Hepatic stellate cell (primary cell): ENCODE measurements at regions not wholly inside any gene's neighbourhood (a gene's known extent, or its start where the extent isn't known, plus 50 kb on each side); places are given as distances from the start of the nearest gene placed in this dataset.
"Not testable (repeated sequence)": the region's sequence is repeated elsewhere in the genome, so short reads cannot be mapped to it uniquely, and the experiment has no call there.

Experiments used
- DNase-seq: peaks from one replicate; pipeline ENCODE4 v3.0.0; 2011; ENCODE audit warnings: low spot score

DNA sequence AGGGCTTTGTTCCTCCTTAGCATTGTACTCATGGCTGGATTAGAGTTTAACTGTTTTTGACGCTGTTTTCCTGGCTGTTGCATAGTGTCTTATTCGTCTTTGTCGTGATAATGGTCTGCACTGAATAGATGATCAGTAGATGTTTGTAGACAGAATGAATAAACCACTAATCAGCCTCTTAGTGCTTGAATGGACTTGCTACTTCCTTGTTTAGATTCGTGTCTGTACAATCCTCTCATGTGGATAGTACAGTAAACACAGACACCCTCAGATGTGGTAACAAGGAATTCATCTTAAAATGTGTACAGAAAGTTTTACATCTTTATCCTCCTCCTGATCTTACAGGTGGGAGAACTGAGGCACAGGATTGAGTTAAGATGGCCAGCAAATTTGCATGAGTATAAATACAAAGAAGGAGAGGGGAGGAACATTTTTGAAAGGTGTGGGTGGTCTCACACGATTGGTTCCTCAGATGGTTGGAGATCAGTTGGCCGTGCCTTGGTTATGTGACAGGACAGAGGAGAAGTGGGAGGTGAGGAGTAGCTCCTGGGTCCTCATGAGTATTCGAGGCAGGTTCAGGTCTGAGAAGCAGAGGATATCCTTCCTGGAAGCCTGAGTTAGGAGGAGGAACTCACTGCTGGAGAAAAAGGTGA is 196.0 kb downstream of the KLRB1 start:
- not testable (repeated sequence) for DNase-seq

GRCh38 chr12:9407425-9407748 is 199.2 kb upstream of the PZP start:
- DNase-seq = not testable (repeated sequence)

GRCh38 chr12:9406564-9407424 is 198.6 kb upstream of the PZP start:
- no peak for DNase-seq

DNA sequence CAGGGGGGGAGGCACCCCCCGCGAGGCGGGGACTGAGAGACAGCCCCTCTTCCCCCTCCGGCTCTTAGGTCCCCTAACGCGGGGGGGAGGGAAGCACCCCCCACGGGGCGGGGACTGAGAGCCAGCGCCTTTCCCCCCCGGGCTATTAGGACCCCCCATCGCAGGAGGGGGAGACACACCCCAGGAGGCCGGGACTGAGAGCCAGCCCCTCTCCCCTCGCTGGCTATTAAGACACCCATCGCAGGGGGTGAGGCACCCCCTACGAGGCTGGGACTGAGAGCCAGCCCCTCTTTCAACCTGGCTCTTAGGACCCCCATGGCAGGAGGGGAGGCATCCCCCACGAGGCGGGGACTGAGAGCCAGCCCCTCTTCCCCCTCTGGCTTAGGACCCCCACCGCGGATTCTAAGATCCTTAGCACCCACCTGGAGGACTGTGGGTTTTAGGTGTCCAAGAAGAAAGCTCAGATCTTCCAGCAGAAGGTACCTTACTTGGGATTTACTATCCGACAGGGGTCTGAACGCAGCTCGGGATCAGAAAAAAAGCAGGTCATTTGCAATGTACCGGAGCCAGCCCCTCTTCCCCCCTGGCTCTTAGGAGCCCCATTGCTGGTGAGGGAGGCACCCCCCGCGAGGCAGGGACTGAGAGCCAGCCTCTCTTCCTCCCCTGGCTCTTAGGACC is 197.8 kb upstream of the PZP start:
- no peak for DNase-seq

GRCh38 chr12:9404469-9405260 is 196.5 kb upstream of the PZP start:
- DNase-seq = no peak

DNA sequence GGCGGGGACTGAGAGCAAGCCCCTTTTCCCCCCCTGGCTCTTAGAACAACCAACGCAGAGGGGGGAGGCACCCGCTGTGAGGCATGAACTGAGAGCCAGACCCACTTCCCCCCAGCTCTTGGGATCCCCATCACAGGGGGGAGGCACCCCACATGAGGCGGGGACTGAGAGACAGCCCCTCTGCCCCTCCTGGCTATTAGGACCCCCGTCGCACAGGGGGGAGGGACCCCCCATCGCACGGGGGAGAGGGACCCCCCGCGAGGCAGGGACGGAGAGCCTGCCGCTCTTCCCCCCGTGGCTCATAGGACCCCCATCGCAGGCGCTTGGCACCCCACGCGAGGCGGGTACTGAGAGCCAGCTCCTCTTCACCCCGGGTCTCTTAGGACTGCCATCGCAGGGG is 195.8 kb upstream of the PZP start:
- DNase-seq = no peak

DNA sequence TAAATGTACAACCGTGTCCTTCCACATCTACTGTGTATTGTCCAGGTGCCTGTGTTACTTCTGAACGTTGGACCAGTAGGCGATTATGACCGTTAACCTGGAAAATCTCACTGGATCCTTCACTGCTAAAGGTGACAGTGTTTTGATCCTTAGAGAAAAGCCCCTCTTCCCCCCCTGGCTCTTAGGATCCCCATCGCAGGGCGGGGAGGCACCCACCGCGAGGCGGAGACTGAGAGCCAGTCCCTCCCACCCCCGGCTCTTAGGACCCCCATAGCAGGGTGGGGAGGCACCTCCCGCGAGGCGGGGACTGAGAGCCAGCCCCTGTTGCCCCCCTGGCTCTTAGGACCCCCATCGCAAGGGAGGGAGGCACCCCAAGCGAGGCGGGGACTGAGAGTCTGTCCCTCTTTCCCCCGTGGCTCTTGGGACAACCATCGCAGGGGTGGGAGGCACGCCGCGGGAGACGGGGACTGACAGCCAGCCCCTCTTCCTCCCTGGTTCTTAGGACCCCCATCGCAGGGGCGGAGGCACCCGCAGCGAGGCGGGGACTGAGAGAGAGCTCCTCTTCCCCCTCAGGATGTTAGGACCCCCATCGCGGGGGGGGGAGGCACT is 194.3 kb upstream of the PZP start:
- DNase-seq = not testable (repeated sequence)

GRCh38 chr12:9396367-9396766 is 188.2 kb upstream of the PZP start:
- DNase-seq = not testable (repeated sequence)

DNA sequence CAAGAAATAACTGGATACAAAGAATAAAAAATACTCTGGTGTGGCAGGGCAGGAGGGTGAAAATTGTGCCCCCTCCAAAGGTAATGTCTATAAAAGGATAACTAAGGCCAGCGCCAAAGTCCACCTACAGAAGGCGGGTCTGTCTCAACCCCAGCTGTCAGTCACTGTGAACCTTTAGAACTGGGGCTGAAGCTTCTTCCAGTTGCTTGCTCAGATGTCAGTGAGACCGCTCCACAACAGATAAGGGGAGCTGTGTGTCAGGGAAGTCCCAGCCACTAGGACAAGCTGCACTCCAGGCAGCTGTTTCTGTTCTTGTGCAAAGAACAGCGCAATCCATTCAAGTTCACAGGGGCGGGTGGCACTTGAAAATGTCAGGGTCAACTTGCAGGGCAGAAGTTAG is 187.0 kb upstream of the PZP start:
- DNase-seq = not testable (repeated sequence)

DNA sequence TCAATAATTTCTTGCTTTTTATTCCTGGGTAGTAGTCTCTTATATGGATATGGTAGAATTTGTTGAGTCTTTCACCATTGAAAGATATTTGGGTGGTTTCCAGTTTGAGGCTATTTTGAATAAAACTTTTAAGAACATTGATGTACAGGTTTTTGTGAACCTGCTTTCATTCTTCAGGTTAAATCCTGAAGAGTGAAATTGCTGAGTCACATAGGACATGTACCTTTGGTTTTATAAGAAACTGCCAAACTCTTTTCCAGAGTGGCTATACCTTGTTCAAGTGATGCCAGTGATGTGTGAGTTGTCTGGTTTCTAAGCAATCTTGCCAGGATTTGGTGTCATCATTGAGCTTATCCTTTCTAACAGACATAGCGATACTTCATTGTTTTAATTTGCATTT is 184.6 kb upstream of the PZP start:
- no peak for DNase-seq

GRCh38 chr12:9391815-9392214 is 183.6 kb upstream of the PZP start:
- no peak for DNase-seq

DNA sequence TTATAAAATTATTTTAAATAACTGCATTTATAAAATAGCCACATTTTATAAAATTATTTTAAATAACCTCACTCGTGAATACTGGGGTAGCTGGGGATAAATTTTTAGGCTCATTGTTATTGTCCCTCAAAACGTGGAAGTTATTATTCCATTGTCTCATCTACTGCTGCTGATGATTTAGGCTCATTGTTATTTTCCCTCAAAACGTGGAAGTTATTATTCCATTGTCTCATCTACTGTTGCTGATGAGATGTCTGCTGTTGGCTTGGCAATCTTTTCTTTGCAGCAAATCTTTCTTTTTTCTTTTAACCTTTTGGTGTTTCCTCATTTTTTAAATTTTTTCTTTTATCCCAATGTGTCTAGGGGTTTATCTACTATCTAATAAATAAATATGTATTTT is 182.6 kb upstream of the PZP start:
- DNase-seq = no peak

DNA sequence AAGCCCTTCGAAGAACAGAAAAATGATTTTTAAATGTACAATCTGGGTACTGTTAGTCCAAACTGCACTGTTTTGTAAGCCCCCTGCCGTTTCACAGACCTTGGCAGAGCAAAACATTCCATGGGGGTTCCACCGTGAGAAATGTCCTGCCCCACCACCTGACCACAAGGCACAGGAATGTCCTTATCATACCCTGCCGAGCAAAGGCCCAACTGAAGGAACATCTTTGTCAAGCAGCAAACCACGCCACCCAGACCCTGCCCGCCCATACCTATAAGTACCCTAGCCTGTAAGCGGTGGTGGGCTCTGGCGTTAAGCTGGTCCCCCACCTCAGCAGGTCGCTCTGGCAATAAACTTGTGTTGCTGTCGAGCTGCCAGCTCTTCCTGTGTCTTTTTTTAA is 181.6 kb upstream of the PZP start:
- DNase-seq = no peak

DNA sequence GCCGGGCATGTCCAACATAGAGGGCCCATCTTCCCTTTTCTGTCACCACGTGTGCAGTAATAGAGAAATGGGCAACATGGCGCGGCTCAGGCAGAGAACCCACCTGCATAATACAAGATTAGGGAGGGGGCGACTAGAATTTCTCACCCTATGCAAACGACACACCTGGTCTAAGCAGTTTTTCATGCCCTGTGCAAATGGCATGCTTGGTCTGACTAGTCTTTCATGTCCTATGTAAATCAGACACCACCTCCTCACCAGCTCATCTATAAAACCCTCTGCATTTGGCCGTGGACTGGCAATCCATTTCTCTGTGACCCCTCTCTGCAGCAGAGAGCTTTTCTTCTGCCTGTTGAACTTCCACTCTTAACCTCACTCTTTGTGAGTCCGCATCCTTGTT is 180.2 kb upstream of the PZP start:
- DNase-seq = no peak

GRCh38 chr12:9387450-9387849 is 179.3 kb upstream of the PZP start:
- DNase-seq = no peak

- DNase-seq = no peak
Measured at GRCh38 chr12:9383585-9383984, 175.4 kb upstream of the PZP start.

DNA sequence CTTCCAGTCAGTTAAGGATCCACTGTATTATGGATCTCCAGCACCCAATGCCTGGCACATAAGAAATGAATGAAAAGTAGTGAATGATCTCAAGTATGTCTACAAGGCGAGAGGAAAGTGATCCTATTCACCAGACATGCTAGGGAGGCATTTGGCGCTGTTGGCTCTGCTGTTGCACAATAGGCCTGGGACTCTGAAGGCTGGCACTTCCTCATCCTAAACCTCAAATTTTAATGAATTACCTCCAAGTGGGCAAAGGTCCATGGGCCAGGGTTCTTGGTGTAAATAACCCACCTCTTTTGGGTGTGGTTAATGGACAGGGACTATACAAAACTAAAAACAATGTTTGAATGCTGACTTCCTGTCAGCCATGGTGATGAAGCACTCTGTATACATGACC is 173.4 kb upstream of the PZP start:
- DNase-seq = no peak

- DNase-seq = no peak
Measured at GRCh38 chr12:9380650-9381049, 172.5 kb upstream of the PZP start.

DNA sequence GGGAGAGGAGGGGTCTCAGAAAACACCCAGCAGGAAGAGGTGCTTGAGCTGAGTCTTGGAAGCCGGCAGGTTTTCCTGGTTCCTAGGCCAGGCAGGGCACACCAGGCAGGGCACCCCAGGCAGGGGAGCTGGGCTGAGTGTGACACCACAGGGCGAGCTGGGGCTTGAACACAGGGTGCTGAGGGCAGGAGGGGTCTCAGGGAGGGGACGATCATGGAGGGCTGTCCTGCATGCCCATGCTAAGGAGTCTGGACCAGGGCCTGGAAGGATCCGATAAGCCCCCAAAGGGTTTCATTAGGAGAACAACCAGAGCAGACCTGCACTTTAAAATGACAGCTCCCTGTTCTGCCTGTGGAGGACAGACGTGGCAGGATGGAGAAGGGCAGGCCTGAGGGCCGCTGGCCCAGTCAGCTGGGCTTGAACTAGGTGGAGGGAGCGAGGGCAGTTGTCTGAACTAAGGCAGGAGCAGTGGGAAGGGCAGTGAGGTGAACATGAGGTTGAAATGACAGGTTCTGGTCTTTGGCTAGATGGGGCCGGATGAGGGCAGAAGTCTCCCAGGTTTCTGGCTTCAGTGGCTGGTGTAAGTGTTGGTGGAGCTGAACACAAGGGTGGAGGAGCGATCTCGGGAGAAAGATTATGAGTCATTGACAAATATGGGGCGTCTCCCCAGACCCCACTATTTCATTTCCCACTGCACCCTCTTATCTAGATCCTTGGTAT is 171.0 kb upstream of the PZP start:
- no peak for DNase-seq

DNA sequence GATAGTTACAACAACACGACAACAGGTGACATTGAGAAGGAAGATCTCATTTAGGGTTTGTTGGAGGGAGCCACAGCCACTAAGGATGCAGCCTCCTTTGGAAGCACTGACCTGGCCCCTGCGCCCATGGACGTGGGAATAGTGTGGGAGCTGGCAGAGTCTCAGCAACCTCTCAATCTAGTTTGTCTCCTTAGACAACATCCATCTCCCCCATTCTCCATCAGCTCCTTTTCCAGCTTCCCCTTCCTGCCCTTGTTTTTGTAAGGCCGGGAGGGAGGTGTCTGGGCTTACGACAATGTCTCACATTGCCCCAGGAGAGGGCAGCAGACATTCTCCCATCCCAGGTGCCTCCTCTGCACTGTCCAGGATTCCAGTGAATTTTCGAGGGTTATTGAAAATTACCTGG is 170.2 kb upstream of the PZP start:
- no peak for DNase-seq

DNA sequence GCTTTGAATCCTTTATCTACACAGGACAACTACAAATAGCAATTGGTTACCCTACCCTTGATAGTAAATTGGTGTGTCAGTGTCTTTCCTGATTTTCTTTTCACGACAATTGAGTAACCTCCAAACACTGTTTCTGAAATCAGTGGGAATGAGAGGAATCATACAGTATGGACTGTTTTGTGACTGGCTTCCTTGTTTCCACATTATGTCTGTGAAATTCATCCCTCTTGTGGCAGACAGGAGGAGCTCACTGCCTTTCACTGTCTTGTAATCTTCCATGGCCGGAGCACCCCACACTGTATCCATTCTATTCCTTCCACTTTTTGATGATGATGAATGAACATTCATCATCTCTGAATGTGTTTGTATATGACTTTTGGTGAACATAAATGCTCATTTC is 164.0 kb upstream of the PZP start:
- no peak for DNase-seq
